ENCODE measurements at regions not wholly inside any gene's neighbourhood (a gene's known extent, or its start where the extent isn't known, plus 50 kb on each side); places are given as distances from the start of the nearest gene placed in this dataset.
A peak's percentile ranks its signal among the peaks of the same experiment; 100 is the strongest.

DNA sequence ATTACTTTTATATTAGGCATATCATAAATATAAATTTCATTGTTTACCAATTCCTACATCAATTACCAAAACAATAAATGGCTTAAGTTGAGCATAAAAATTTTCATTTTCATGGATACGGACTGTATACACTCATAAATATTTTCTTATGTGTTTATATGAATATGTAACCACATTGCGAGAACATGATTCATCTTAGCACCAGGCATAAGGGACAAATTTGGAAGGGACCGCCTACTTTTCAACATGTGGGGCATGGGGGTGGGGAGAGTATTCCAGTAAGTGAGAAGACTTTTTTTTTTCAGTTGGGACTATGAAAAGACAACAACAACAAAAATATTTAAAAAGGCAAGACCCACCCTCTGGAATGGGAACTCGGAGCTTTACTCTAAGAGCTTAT is 296.1 kb downstream of the RAB38 start (continued):
- TF ChIP-seq, protein P1, sequence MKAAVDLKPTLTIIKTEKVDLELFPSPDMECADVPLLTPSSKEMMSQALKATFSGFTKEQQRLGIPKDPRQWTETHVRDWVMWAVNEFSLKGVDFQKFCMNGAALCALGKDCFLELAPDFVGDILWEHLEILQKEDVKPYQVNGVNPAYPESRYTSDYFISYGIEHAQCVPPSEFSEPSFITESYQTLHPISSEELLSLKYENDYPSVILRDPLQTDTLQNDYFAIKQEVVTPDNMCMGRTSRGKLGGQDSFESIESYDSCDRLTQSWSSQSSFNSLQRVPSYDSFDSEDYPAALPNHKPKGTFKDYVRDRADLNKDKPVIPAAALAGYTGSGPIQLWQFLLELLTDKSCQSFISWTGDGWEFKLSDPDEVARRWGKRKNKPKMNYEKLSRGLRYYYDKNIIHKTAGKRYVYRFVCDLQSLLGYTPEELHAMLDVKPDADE (IDR thresholded peaks at IDR 0.05) = no peak

DNA sequence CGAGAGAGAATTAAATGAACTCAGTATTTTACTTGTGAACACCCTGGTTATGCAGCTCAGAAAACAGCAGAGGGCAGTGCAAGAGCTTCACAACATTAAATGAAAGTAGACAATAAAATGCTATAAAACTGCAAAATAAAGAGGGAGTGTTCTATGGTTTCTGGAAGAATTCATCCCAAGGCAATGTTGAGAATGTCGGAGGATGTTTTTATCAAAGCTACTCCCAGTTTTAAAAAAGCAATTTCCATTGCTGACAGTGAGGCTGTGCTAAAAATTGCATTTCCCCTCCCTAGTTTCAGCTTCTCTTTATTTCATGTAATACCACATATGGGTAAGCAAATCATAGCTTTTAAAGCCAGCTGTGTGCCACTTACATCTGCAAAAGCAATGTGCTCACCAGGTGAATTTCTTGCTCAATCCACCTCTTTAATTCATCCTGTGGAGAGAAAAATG is 296.8 kb downstream of the RAB38 start:
- Histone ChIP-seq H3K4me1 (ENCODE audit: insufficient read depth) (peaks cover 8% of the 10 kb centered on the region; the same call in 1 of the 2 replicates), H3K4me3 (no peak overlapping the region), H3F3A (replicated peaks; ENCODE audit: low read depth) (no peaks in the 10 kb centered on the region), H3K79me2 (replicated peaks; ENCODE audit: insufficient read depth) (no peaks in the 10 kb centered on the region), H3K4me2 (no peak overlapping the region), H2AFZ (no peak overlapping the region), H3K27me3 (ENCODE audit: insufficient read depth) (no peaks in the 10 kb centered on the region), H3K9me2 (ENCODE audit: insufficient read depth) (no peaks in the 10 kb centered on the region), H4K20me1 (replicated peaks; ENCODE audit: insufficient read depth) (no peaks in the 10 kb centered on the region), H3K27ac (ENCODE audit: low read depth) (no peak overlapping the region), H3K36me3 (ENCODE audit: insufficient read depth) (no peaks in the 10 kb centered on the region)
- peaks cover 9% of the 10 kb centered on the region; the same call in 2 of the 3 replicates for H3K4me1 Mint-ChIP-seq
- H3K27ac Mint-ChIP-seq = no peak overlapping the region
- no peaks in the 10 kb centered on the region for H3K36me3 Mint-ChIP-seq (ENCODE audit: low read depth)
- DNase-seq (ENCODE audit: low spot score) (peak; percentile 63), ATAC-seq (no peak)
- TF ChIP-seq, protein P2, sequence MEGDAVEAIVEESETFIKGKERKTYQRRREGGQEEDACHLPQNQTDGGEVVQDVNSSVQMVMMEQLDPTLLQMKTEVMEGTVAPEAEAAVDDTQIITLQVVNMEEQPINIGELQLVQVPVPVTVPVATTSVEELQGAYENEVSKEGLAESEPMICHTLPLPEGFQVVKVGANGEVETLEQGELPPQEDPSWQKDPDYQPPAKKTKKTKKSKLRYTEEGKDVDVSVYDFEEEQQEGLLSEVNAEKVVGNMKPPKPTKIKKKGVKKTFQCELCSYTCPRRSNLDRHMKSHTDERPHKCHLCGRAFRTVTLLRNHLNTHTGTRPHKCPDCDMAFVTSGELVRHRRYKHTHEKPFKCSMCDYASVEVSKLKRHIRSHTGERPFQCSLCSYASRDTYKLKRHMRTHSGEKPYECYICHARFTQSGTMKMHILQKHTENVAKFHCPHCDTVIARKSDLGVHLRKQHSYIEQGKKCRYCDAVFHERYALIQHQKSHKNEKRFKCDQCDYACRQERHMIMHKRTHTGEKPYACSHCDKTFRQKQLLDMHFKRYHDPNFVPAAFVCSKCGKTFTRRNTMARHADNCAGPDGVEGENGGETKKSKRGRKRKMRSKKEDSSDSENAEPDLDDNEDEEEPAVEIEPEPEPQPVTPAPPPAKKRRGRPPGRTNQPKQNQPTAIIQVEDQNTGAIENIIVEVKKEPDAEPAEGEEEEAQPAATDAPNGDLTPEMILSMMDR (conservative IDR thresholded peaks at IDR 0.05; ENCODE audit: low read depth in 2 of 2) = peak; percentile 59 to 68
- TF ChIP-seq JUNB (IDR thresholded peaks at IDR 0.05; ENCODE audit: unreplicated experiment) = no peak
- H3K27me3 Mint-ChIP-seq (ENCODE audit: insufficient read depth, low read depth, poor library complexity) = no peaks in the 10 kb centered on the region
- H3K4me3 Mint-ChIP-seq = no peak overlapping the region
- H3K9me3 Mint-ChIP-seq = no peaks in the 10 kb centered on the region

DNA sequence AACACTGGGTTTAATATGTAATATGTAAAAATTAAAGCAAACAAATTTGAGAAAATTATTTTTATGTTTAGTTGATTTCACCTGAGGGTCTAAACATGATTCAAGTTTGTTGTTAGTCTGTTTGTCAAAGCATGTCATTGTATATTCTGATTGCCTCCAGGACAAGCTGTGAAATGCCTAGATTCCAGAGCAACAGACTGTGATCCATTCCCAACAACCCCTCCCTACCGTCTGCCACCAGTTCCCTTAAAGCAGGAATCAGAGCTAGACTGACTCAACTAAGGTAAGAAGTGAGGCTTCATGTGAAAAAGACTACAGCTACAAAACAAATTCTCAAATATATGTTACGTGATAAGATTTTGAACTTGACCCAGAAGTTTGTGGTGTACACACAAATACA is 304.2 kb downstream of the RAB38 start:
- Histone ChIP-seq H2AFZ (no peak overlapping the region), H3K4me1 (ENCODE audit: insufficient read depth) (no peaks in the 10 kb centered on the region), H3K79me2 (replicated peaks; ENCODE audit: insufficient read depth) (no peaks in the 10 kb centered on the region), H3K4me2 (no peak overlapping the region), H3K27me3 (ENCODE audit: insufficient read depth) (no peaks in the 10 kb centered on the region), H3K9me2 (ENCODE audit: insufficient read depth) (no peaks in the 10 kb centered on the region), H3F3A (replicated peaks; ENCODE audit: low read depth) (no peaks in the 10 kb centered on the region), H4K20me1 (replicated peaks; ENCODE audit: insufficient read depth) (no peaks in the 10 kb centered on the region), H3K36me3 (ENCODE audit: insufficient read depth) (no peaks in the 10 kb centered on the region), H3K4me3 (no peak overlapping the region), H3K27ac (ENCODE audit: low read depth) (no peak overlapping the region)
- H3K27ac Mint-ChIP-seq = 0 out of 2 replicates have a peak overlapping the region, but pooled peaks have one; percentile 61
- H3K27me3 Mint-ChIP-seq (ENCODE audit: insufficient read depth, low read depth, poor library complexity) = no peaks in the 10 kb centered on the region
- no peak for DNase-seq (ENCODE audit: low spot score)
- no peak for ATAC-seq
- H3K4me1 Mint-ChIP-seq = no peaks in the 10 kb centered on the region
- TF ChIP-seq, protein P3, sequence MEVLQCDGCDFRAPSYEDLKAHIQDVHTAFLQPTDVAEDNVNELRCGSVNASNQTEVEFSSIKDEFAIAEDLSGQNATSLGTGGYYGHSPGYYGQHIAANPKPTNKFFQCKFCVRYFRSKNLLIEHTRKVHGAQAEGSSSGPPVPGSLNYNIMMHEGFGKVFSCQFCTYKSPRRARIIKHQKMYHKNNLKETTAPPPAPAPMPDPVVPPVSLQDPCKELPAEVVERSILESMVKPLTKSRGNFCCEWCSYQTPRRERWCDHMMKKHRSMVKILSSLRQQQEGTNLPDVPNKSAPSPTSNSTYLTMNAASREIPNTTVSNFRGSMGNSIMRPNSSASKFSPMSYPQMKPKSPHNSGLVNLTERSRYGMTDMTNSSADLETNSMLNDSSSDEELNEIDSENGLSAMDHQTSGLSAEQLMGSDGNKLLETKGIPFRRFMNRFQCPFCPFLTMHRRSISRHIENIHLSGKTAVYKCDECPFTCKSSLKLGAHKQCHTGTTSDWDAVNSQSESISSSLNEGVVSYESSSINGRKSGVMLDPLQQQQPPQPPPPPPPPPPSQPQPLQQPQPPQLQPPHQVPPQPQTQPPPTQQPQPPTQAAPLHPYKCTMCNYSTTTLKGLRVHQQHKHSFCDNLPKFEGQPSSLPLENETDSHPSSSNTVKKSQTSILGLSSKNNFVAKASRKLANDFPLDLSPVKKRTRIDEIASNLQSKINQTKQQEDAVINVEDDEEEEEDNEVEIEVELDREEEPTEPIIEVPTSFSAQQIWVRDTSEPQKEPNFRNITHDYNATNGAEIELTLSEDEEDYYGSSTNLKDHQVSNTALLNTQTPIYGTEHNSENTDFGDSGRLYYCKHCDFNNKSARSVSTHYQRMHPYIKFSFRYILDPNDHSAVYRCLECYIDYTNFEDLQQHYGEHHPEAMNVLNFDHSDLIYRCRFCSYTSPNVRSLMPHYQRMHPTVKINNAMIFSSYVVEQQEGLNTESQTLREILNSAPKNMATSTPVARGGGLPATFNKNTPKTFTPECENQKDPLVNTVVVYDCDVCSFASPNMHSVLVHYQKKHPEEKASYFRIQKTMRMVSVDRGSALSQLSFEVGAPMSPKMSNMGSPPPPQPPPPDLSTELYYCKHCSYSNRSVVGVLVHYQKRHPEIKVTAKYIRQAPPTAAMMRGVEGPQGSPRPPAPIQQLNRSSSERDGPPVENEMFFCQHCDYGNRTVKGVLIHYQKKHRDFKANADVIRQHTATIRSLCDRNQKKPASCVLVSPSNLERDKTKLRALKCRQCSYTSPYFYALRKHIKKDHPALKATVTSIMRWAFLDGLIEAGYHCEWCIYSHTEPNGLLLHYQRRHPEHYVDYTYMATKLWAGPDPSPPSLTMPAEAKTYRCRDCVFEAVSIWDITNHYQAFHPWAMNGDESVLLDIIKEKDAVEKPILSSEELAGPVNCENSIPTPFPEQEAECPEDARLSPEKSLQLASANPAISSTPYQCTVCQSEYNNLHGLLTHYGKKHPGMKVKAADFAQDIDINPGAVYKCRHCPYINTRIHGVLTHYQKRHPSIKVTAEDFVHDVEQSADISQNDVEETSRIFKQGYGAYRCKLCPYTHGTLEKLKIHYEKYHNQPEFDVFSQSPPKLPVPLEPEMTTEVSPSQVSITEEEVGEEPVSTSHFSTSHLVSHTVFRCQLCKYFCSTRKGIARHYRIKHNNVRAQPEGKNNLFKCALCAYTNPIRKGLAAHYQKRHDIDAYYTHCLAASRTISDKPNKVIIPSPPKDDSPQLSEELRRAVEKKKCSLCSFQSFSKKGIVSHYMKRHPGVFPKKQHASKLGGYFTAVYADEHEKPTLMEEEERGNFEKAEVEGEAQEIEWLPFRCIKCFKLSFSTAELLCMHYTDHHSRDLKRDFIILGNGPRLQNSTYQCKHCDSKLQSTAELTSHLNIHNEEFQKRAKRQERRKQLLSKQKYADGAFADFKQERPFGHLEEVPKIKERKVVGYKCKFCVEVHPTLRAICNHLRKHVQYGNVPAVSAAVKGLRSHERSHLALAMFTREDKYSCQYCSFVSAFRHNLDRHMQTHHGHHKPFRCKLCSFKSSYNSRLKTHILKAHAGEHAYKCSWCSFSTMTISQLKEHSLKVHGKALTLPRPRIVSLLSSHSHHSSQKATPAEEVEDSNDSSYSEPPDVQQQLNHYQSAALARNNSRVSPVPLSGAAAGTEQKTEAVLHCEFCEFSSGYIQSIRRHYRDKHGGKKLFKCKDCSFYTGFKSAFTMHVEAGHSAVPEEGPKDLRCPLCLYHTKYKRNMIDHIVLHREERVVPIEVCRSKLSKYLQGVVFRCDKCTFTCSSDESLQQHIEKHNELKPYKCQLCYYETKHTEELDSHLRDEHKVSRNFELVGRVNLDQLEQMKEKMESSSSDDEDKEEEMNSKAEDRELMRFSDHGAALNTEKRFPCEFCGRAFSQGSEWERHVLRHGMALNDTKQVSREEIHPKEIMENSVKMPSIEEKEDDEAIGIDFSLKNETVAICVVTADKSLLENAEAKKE (CRISPR knock-in tag; IDR thresholded peaks at IDR 0.05) = no peak
- TF ChIP-seq, protein P1 (IDR thresholded peaks at IDR 0.05) = no peak
- no peaks in the 10 kb centered on the region for H3K36me3 Mint-ChIP-seq (ENCODE audit: low read depth)
- H3K9me3 Mint-ChIP-seq = no peaks in the 10 kb centered on the region
- H3K4me3 Mint-ChIP-seq = no peak overlapping the region

Data from GM23338 (cell line).